NCI-H1694 (cell line): ENCODE measurements at regions not wholly inside any gene's neighbourhood (a gene's known extent, or its start where the extent isn't known, plus 50 kb on each side); places are given as distances from the start of the nearest gene placed in this dataset.
"Not testable (repeated sequence)": the region's sequence is repeated elsewhere in the genome, so short reads cannot be mapped to it uniquely, and the experiment has no call there.

ENCODE experiments used
- DNase-seq: peaks from one replicate; lab custom pipeline; 2025; lab: John Stamatoyannopoulos, UW

GRCh38 chr4:174069848-174070330, 213.6 kb downstream of the FBXO8 start:
- DNase-seq, result no peak

GRCh38 chr4:174066611-174067205, 216.8 kb downstream of the FBXO8 start:
- DNase-seq, result no peak

- no peak for DNase-seq
Observed at GRCh38 chr4:174062831-174063230, 220.6 kb downstream of the FBXO8 start.

GRCh38 chr4:174061026-174061425, 222.4 kb downstream of the FBXO8 start:
- DNase-seq, result no peak

- DNase-seq, result no peak
Observed at GRCh38 chr4:174058846-174059245, 224.6 kb downstream of the FBXO8 start.

GRCh38 chr4:174056959-174057358, 226.5 kb downstream of the FBXO8 start:
- no peak for DNase-seq

GRCh38 chr4:174055344-174055743, 228.1 kb downstream of the FBXO8 start:
- DNase-seq, result no peak

GRCh38 chr4:174053895-174054294, 229.6 kb downstream of the FBXO8 start:
- DNase-seq, result no peak

GRCh38 chr4:174047363-174047762, 236.1 kb downstream of the FBXO8 start:
- DNase-seq, result no peak

- not testable (repeated sequence) for DNase-seq
Observed at GRCh38 chr4:174045829-174046228, 237.6 kb downstream of the FBXO8 start.

- no peak for DNase-seq
Observed at GRCh38 chr4:174045381-174045780, 238.1 kb downstream of the FBXO8 start.

GRCh38 chr4:174041555-174042105, 241.8 kb downstream of the FBXO8 start:
- no peak for DNase-seq

- no peak for DNase-seq
Observed at GRCh38 chr4:174040287-174040686, 243.2 kb downstream of the FBXO8 start.

GRCh38 chr4:174038481-174038880, 245.0 kb downstream of the FBXO8 start:
- DNase-seq, result no peak

GRCh38 chr4:174037631-174038030, 245.8 kb downstream of the FBXO8 start:
- DNase-seq, result no peak

GRCh38 chr4:174037049-174037448, 246.4 kb downstream of the FBXO8 start:
- DNase-seq, result no peak

GRCh38 chr4:174036576-174036975, 246.9 kb downstream of the FBXO8 start:
- DNase-seq, result no peak

- no peak for DNase-seq
Observed at GRCh38 chr4:174036111-174036510, 247.4 kb downstream of the FBXO8 start.

- DNase-seq, result no peak
Observed at GRCh38 chr4:174023641-174024040, 259.8 kb downstream of the FBXO8 start.

GRCh38 chr4:174018236-174018635, 265.2 kb downstream of the FBXO8 start:
- DNase-seq, result no peak

- DNase-seq, result no peak
Observed at GRCh38 chr4:174016251-174016650, 267.2 kb downstream of the FBXO8 start.

GRCh38 chr4:174012886-174013259, 270.6 kb downstream of the FBXO8 start:
- DNase-seq, result no peak

- no peak for DNase-seq
Observed at GRCh38 chr4:174012135-174012885, 271.2 kb downstream of the FBXO8 start.
